SU-DHL-6 (cell line): ENCODE measurements at regions not wholly inside any gene's neighbourhood (a gene's known extent, or its start where the extent isn't known, plus 50 kb on each side); places are given as distances from the start of the nearest gene placed in this dataset.

Source experiments
- EZH2phosphoT487 ChIP-seq: fragments of 200-600 bp; sonication (generic), shearing (Covaris generic); conservative IDR thresholded peaks from 2 replicates; pipeline ENCODE4 v1.6.1; 2018; ENCODE audit warnings: mild to moderate bottlenecking, antibody characterized with exemption, low read length, moderate library complexity, mixed read lengths
- TF ChIP-seq, protein P1 (sequence below): fragments of 200-600 bp; sonication (generic); IDR thresholded peaks from one replicate; pipeline ENCODE4 v1.5.1; 2017; ENCODE audit warnings: antibody characterized with exemption, mild to moderate bottlenecking, low read length, moderate library complexity; ENCODE audit not compliant: insufficient read depth, poor library complexity, severe bottlenecking

DNA sequence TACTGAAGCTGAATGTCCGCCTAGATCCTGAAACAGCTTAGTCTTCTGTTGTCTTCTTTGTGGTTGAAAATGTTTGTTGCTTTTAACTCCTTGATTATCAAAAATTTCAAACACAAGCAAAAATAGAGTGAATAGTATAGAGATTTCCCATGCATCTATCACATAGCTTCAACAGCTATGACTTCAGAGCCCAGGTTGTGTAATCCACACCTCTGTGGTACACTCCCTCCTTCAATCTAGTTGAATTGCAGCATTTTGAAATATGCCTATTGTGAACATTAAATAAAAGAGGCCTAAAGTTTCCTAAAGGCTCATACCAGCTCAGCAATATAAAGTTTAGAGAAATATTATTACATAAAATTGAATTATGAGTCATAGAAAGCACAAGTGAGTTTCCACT lies 204.7 kb upstream of the HDAC9 start:
- TF ChIP-seq, protein P1, sequence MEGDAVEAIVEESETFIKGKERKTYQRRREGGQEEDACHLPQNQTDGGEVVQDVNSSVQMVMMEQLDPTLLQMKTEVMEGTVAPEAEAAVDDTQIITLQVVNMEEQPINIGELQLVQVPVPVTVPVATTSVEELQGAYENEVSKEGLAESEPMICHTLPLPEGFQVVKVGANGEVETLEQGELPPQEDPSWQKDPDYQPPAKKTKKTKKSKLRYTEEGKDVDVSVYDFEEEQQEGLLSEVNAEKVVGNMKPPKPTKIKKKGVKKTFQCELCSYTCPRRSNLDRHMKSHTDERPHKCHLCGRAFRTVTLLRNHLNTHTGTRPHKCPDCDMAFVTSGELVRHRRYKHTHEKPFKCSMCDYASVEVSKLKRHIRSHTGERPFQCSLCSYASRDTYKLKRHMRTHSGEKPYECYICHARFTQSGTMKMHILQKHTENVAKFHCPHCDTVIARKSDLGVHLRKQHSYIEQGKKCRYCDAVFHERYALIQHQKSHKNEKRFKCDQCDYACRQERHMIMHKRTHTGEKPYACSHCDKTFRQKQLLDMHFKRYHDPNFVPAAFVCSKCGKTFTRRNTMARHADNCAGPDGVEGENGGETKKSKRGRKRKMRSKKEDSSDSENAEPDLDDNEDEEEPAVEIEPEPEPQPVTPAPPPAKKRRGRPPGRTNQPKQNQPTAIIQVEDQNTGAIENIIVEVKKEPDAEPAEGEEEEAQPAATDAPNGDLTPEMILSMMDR, result no peak
- no peak for TF ChIP-seq EZH2phosphoT487
